Right kidney (tissue), 1 donor: ENCODE measurements at regions not wholly inside any gene's neighbourhood (a gene's known extent, or its start where the extent isn't known, plus 50 kb on each side); places are given as distances from the start of the nearest gene placed in this dataset.

Experiments
- DNase-seq: peaks from one replicate; pipeline ENCODE4 v3.0.0-alpha.2; 2016

DNA sequence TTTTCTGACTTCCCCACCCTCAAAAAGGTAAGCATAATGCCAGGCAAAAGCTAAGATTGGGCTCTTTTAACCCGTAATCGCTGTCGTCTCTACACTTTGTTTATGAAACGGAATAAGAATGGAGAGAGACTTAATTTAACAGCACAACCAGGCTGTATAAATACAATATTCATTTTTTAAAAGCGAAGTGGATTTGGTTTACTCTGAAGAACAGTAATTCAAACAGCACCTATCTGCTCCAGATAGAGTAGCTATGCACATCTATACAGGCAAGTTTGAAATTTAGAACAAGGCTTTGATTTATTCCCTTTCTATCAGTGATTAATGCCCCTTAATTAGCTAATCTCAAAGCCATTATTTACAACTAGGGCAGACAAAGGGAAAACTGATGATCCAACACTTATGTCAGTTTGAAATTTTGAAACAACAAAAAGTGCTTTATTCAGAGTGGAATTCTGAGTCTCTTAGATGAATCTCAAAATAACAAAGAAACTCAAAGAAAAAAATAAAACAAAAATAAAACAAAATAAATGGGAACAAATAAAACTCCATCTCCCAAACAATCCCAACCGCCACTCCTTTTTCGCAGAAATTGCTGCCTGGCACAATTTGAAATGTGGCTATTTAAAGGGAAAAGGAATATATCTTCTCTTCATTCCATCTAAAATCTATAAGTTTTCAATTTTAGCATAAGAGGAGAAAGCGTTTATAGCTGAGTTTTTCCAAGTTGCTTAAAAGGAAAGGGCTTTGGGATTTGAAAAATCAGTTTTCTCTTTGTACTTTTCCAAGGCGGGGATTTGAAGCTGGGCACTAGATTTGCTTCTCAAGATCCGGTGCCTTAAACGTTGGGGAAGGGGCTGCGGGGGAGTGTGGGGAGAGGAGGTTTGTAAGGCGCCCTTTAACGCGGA is 298.6 kb downstream of the PARP8 start:
- DNase-seq = peak; percentile 20

- DNase-seq = peak; percentile 61
These were observed 299.4 kb downstream of the PARP8 start for GRCh38 chr5:50965654-50966375.

GRCh38 chr5:50967009-50967562 is 300.6 kb downstream of the PARP8 start:
- peak; percentile 57 for DNase-seq

GRCh38 chr5:50967563-50968355 is 301.3 kb downstream of the PARP8 start:
- DNase-seq = peak; percentile 66

- DNase-seq = peak; percentile 72
These were observed 302.1 kb downstream of the PARP8 start for GRCh38 chr5:50968356-50969149.

GRCh38 chr5:50969151-50970031 is 303.0 kb downstream of the PARP8 start:
- peak; percentile 66 for DNase-seq

DNA sequence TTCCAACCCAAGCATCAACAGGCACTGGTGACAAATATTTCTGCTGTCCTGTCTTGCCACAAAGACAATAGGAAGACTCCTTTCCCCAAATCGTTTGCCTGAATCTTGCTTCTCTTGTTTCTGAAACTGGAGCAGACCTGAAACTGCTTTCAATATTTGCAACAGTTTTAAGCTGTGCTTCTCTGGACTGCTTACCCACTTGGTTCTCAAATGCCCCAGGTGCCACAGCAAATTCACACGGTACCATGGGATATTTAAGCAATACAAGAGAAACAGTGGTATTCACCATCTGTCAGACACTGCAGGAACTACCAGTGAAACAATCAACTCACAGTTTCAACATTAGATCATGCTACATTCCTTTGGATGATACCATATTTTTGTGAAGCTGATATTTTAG is 309.4 kb downstream of the PARP8 start:
- no peak for DNase-seq

GRCh38 chr5:50978924-50979323 is 312.5 kb downstream of the PARP8 start:
- DNase-seq = no peak

- no peak for DNase-seq
These were observed 318.2 kb downstream of the PARP8 start for GRCh38 chr5:50984640-50985039.

- no peak for DNase-seq
These were observed 324.0 kb downstream of the PARP8 start for GRCh38 chr5:50990296-50990924.

DNA sequence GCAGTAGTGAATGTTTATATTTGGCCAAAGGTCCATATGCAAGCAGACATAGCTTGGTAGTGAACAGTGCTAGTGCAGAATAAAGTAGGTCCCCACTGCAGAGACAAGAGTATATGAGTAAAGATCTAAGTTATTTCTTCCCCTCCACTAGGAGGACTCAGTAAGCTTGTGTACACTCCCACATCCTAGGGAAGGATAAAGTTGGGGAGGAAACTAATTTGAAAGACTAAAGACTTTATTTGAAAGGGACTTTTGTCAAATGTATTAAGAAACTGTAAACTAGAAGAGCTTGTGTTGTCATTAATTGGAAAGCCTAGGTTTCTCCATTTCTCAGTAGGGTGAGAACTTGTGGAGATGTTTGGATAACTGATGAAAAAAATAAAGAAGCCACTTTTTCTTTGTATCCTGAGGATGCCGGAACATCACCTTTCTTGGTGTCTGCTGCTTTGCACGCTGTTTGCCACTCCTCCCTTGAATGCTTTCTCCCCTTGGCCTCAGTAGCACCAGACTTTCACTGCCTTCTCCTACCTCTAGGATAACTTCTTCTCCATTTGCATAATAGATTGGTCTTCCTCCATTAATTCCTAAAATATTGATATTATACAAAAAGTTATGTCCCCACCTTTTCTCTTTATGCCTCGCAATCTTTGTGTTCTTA is 329.0 kb downstream of the PARP8 start:
- no peak for DNase-seq

DNA sequence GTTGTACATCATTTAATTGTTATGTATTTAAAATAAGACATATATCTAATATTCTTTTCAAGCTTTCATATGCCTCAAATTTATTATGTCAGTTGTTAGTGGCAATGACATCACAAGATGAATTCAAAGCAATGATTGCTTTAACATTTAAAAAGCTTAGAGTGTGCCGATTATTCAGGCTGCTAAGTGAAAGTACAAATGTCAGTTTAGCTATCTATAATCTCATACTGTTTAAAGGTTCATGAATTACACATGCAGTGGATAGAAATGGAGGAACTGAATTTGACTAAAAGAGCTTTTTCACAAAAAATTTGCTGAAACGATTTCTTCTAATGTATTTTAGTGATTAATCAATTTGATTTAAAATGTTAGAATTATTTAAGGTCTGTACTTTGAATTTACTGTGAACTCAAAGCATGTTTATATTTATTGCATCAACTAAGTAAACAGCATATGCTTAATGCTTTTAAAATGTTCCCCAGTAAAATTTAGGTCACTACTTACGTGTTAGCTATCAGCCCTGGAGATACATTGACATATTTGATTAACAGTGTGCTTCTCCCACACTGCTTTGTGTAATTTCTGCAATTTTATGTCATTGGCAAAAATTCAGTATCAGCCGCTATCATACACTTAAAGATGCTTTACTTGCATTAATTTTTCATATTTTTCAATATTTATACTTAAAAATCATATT is 334.9 kb downstream of the PARP8 start:
- DNase-seq = no peak

GRCh38 chr5:51002368-51002767 is 335.9 kb downstream of the PARP8 start:
- no peak for DNase-seq

DNA sequence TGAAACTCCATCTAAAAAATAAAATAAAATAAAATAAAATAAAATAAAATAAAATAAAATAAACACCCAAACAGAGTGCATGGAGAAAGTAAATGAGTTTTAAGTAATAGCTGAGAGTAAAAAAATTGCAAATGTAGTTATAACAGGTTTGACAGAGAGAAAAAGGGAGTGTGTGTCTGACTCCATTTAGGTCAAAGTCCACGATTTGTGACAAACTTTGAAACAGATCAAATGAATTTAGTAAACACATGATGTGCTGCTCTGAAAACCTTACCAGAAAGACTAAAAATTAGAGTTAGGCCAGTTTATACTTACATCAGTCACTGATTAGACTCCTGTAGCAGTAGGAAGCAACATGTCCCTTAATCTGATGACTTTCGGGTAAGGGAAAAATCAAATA is 346.6 kb downstream of the PARP8 start:
- DNase-seq = no peak

GRCh38 chr5:51018423-51018822 is 352.0 kb downstream of the PARP8 start:
- no peak for DNase-seq

DNA sequence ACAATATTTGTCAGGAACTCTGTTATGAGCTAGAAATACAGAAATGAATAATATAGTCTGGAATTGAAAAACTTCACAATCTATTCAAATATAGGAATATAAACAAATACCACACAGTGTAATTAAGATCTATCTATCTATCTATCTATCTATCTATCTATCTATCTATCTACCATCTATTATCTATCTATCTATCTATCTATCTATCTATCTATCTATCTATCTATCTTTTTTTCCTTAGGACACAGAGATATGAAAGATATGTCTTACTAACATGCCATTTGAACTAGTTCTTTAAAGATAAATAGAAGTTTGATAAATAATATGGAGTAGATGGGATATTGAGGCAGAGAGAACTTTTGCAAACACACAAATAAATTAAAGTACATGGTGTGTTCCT is 357.8 kb downstream of the PARP8 start:
- DNase-seq = no peak

DNA sequence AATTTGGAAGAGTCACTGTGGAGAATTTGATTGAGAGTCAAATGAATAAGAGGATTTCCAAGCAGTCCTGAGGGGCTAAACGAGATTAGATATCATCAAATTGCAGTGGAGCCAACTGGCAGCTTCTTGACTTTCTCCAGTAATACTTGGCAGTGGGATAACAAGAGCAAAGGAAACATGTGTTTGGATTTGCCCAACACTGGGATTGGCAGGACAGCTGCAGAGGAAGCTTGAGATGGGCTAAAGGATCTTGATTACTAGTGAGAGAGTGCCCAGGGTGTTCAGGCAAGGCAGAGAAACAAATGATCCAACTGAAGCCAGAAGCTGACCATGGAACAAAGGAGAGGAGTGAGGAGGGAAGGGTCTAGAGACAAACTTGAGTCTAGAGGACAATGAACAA is 356.0 kb upstream of the ISL1 start:
- no peak for DNase-seq

DNA sequence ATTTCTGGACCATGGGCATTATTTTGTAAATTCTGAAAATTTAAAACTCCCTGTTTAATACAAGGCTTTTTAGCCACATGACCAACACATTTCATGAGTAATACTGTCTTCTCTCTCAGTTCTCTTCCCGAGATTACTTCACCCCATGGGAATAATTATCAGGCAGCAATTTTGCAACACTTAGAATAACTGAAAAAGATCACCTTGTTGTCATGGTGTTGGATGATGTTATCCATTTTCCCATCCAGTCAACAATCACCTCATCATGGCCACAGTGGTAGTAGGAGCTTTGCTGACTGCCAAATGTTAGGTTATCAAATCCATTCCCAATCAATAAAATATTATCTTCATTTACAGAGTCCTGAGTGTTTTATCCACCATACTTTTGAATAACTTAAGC is 354.9 kb upstream of the ISL1 start:
- DNase-seq = no peak

GRCh38 chr5:51033215-51033614 is 350.0 kb upstream of the ISL1 start:
- DNase-seq = no peak
